GM10248 (cell line): ENCODE measurements at regions not wholly inside any gene's neighbourhood (a gene's known extent, or its start where the extent isn't known, plus 50 kb on each side); places are given as distances from the start of the nearest gene placed in this dataset.
A peak's percentile ranks its signal among the peaks of the same experiment; 100 is the strongest.
"Not testable (repeated sequence)": the region's sequence is repeated elsewhere in the genome, so short reads cannot be mapped to it uniquely, and the experiment has no call there.

ENCODE experiments used
- CTCF ChIA-PET: fragments of 300-600 bp; sonication (Branson Sonifier 250); formaldehyde crosslinking; extraction: SDS; loops from one replicate; lab custom pipeline; 2021; ENCODE audit warnings: antibody characterized with exemption; lab: Yijun Ruan, JAX
- POLR2A ChIA-PET: fragments of 350-650 bp; sonication (Branson Sonifier 250); formaldehyde crosslinking; extraction: SDS; loops from one replicate; lab custom pipeline; 2020; ENCODE audit warnings: antibody characterized with exemption; lab: Yijun Ruan, JAX
- DNase-seq: peaks from one replicate; pipeline ENCODE4 v3.0.0; 2012; ENCODE audit errors: extremely low spot score
- CTCF ChIP-seq: IDR thresholded peaks from 2 replicates; pipeline ENCODE4 v1.5.1; 2012; ENCODE audit warnings: mild to moderate bottlenecking, low read depth; ENCODE audit errors: extremely low read depth, missing control alignments, control extremely low read depth

- CTCF ChIA-PET: interaction anchor here (1.1 to 1.2 kb wide), 2 partner anchors 87 to 103 kb away, joined by 3 read pairs; no protein-coding TSS in a partner anchor
- TF ChIP-seq CTCF: no peak
- peak; percentile 11 for DNase-seq
- POLR2A ChIA-PET: no interaction called here
These were observed 217.0 kb upstream of the OBI1 start for GRCh38 chr13:78875792-78876580.

GRCh38 chr13:78868991-78869390 lies 210.0 kb upstream of the OBI1 start:
- CTCF ChIA-PET: interaction anchor here (1.7 kb wide), 1 partner anchor 12 kb away, joined by 4 read pairs; no protein-coding TSS in a partner anchor
- no peak for DNase-seq
- POLR2A ChIA-PET: no interaction called here
- TF ChIP-seq CTCF: no peak

- no peak for DNase-seq
- POLR2A ChIA-PET: no interaction called here
- no peak for TF ChIP-seq CTCF
- CTCF ChIA-PET: interaction anchor here (1.0 kb wide), 1 partner anchor 14 kb away, joined by 3 read pairs; no protein-coding TSS in a partner anchor
These were observed 208.7 kb upstream of the OBI1 start for GRCh38 chr13:78867655-78868054.

- CTCF ChIA-PET, POLR2A ChIA-PET, DNase-seq: not testable (repeated sequence)
These were observed 207.1 kb upstream of the OBI1 start for GRCh38 chr13:78866076-78866475.

GRCh38 chr13:78862446-78862845 lies 203.5 kb upstream of the OBI1 start:
- CTCF ChIA-PET: no interaction called here
- no peak for TF ChIP-seq CTCF
- no peak for DNase-seq
- POLR2A ChIA-PET: no interaction called here

GRCh38 chr13:78852709-78853108 lies 193.8 kb upstream of the OBI1 start:
- no peak for TF ChIP-seq CTCF
- ChIA-PET CTCF (no interaction called here), POLR2A (no interaction called here)
- no peak for DNase-seq

GRCh38 chr13:78845656-78846365 lies 186.9 kb upstream of the OBI1 start:
- DNase-seq: no peak
- ChIA-PET POLR2A (no interaction called here), CTCF (no interaction called here)
- no peak for TF ChIP-seq CTCF
